NB4 (cell line): ENCODE measurements at regions not wholly inside any gene's neighbourhood (a gene's known extent, or its start where the extent isn't known, plus 50 kb on each side); places are given as distances from the start of the nearest gene placed in this dataset.
"Not testable (repeated sequence)": the region's sequence is repeated elsewhere in the genome, so short reads cannot be mapped to it uniquely, and the experiment has no call there.

Experiments
- DNase-seq: peaks from one replicate; pipeline ENCODE4 v3.0.0; 2010; ENCODE audit warnings: low read depth
- H3K4me3 ChIP-seq: one replicate; pipeline ENCODE4 v1.5.1; 2011; ENCODE audit warnings: mild to moderate bottlenecking, low read depth, low read length, moderate library complexity
- MYC ChIP-seq: IDR thresholded peaks from 2 replicates; pipeline ENCODE4 v1.6.1; 2011; ENCODE audit warnings: low read depth, low read length
- POLR2A ChIP-seq: IDR thresholded peaks from 2 replicates; pipeline ENCODE4 v1.6.1; 2011; ENCODE audit warnings: mild to moderate bottlenecking; ENCODE audit not compliant: insufficient read length; ENCODE audit errors: extremely low read depth
- TF ChIP-seq, protein P1 (sequence below): IDR thresholded peaks from 2 replicates; pipeline ENCODE4 v1.6.1; 2011; ENCODE audit warnings: low read depth, low read length
- TF ChIP-seq, protein P2 (sequence below): IDR thresholded peaks from one replicate; pipeline ENCODE4 v1.5.1; 2012; ENCODE audit warnings: low read depth, low read length

DNA sequence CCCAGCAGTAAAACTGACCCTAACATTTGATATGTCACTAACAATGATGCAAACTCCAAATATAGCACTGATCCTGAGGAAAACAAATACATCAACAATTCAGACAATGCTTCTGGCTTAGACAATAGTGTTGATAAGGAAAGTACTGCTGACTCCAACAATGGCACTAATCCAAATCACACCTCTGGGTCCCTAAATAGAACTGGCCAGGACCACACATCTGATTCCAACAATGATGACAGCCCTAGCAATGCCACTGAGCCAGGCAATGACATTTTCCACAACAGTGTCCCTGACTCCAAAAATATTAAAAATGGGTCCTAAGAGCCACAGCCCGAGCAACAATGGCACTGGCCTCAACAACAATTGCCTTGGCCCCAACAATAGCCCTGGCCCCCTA, 243.1 kb upstream of the APOOL start:
- TF ChIP-seq, protein P1, sequence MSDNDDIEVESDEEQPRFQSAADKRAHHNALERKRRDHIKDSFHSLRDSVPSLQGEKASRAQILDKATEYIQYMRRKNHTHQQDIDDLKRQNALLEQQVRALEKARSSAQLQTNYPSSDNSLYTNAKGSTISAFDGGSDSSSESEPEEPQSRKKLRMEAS: no peak
- TF ChIP-seq MYC: no peak
- no peak for TF ChIP-seq POLR2A
- TF ChIP-seq, protein P2, sequence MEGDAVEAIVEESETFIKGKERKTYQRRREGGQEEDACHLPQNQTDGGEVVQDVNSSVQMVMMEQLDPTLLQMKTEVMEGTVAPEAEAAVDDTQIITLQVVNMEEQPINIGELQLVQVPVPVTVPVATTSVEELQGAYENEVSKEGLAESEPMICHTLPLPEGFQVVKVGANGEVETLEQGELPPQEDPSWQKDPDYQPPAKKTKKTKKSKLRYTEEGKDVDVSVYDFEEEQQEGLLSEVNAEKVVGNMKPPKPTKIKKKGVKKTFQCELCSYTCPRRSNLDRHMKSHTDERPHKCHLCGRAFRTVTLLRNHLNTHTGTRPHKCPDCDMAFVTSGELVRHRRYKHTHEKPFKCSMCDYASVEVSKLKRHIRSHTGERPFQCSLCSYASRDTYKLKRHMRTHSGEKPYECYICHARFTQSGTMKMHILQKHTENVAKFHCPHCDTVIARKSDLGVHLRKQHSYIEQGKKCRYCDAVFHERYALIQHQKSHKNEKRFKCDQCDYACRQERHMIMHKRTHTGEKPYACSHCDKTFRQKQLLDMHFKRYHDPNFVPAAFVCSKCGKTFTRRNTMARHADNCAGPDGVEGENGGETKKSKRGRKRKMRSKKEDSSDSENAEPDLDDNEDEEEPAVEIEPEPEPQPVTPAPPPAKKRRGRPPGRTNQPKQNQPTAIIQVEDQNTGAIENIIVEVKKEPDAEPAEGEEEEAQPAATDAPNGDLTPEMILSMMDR: no peak
- no peak overlapping the region for H3K4me3 ChIP-seq
- DNase-seq: no peak

DNA sequence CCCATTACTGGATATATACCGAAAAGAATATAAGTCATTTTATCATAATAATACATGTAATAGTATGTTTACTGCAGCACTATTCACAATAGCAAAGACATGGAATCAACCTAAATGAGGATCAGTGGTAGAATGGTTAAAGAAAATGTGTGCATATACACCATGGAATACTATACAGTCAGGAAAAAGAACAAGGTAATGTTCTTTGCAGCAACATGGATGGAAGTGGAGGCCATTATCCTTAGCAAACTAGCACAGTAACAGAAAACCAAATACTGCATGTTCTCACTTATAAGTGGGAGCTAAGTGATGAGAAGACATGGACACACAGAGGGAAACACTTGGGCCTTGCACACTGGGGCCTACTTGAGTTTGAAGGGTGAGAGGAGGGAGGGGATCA, 207.4 kb upstream of the APOOL start:
- no peak overlapping the region for H3K4me3 ChIP-seq
- DNase-seq: no peak
- TF ChIP-seq, protein P1: no peak
- TF ChIP-seq MYC (no peak), POLR2A (no peak)
- TF ChIP-seq, protein P2: no peak

DNA sequence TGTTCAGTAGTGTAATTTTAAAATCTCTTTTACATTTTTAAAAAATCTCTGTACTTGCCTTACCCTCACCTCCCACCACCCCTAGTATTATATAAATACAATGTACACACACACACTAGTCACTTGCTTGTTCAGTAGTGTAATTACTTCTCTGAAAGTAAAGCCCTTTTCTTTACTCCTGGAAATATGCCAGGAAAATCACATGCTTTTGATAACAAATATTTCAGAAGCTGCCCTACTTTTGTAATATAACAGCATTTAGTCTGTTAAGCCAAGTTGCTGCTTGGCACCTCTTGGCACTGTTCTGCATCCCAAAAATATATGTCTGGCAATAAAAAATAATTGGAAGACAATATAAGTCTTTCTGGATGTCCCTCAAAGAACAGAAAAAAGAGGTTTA, 172.8 kb upstream of the APOOL start:
- DNase-seq: no peak
- no peak overlapping the region for H3K4me3 ChIP-seq
- TF ChIP-seq POLR2A: no peak
- no peak for TF ChIP-seq MYC
- TF ChIP-seq, protein P1: no peak
- TF ChIP-seq, protein P2: no peak

DNA sequence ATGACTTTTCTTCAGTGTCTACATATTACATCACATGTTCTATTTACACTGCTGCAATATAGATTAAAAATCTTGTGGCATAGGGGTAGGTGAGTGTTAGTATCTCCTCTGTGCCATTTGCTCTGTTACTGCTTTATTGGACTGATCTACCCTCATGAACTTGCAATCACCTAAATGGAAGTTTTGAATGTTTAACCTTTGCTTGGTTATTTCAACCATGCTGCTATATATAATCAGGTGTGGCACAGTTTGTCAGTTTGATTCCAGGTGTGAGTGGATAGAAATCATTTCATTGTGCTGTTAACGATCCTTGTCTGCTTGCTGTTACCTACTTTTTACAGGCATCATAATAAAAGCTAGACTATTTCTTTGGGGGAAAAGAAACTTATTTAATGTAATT, 157.1 kb upstream of the APOOL start:
- DNase-seq, H3K4me3 ChIP-seq: not testable (repeated sequence)

DNA sequence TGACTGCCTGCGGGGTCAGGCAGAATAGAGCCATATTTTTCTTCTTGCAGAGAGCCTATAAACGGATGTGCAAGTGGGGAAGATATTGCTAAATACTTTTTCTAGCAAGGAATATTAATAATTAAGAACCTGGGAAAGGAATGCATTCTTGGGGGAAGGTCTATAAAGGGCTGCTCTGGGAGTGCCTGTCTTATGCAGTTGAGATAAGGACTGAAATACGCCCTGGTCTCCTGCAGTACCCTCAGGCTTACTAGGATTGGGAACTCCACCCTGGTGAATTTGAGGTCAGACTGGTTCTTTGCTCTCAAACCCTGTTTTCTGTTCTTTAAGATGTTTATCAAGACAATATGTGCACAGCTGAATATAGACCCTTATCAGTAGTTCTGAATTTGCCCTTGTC, 152.5 kb upstream of the APOOL start:
- not testable (repeated sequence) for DNase-seq, H3K4me3 ChIP-seq

DNA sequence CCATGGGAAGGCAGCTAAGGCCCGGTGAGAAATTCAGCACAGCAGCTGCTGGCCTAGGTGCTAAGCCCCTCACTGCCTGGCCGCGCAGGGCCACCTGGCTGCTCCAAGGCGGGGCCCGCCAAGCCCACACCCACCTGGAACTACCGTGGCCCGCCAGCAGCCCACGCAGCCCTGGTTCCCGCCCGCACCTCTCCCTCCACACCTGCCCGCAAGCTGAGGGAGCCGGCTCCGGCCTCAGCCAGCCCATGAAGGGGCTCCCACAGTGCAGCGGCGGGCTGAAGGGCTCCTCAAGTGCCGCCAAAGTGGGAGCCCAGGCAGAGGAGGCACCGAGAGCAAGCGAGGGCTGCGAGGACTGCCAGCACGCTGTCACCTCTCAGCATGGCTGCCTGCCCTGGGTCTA, 146.9 kb upstream of the APOOL start:
- H3K4me3 ChIP-seq, DNase-seq: not testable (repeated sequence)

DNA sequence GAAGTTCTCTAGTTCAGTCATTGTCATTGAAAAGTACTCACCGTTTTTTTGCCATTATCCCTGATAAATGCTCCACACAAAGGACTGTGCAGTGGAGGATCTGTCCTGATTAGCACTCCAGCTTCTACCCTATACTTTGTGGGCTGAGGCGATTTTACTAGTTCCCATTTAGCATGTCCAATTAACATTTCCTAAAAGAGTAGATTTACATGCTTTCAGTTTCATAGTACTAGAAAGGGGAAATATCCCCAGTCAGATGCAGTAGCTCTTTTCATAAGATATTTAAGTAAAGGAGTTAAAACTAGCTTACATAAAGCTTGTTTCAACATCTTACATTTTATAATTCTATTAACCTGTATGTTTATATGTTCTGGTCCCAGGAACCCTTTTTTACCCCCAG, 144.9 kb upstream of the APOOL start:
- H3K4me3 ChIP-seq, DNase-seq: not testable (repeated sequence)

DNA sequence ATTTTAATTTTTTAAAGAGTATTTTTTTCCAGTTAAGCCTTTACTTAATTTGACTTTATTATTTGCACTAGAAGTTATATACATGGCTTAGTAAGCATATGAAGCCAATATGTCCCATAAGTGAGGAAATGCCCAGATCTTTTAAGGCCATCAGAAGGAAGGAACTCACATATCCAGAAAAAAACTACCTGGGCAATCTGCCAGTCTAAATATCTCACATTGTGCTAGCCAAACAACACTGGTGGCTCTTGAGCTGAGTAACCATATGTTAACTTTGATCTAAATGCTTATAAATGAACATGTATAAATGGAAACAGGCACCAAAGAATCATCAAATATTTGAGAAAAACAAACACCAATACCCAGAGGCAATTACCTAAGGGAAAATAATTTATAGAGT, 138.6 kb upstream of the APOOL start:
- no peak overlapping the region for H3K4me3 ChIP-seq
- no peak for DNase-seq
- TF ChIP-seq, protein P1: no peak
- TF ChIP-seq MYC (no peak), POLR2A (no peak)
- TF ChIP-seq, protein P2: no peak

DNA sequence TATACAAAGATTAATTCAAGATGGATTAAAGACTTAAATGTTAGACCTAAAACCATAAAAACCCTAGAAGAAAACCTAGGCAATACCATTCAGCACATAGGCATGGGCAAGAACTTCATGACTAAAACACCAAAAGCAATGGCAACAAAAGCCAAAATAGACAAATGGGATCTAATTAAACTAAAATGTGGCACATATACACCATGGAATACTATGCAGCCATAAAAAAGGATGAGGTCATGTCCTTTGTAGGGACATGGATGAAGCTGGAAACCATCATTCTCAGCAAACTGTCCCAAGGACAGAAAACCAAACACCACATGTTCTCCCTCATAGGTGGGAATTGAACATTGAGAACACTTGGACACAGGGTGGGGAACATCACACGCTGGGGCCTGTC, 133.4 kb upstream of the APOOL start:
- not testable (repeated sequence) for DNase-seq, H3K4me3 ChIP-seq

DNA sequence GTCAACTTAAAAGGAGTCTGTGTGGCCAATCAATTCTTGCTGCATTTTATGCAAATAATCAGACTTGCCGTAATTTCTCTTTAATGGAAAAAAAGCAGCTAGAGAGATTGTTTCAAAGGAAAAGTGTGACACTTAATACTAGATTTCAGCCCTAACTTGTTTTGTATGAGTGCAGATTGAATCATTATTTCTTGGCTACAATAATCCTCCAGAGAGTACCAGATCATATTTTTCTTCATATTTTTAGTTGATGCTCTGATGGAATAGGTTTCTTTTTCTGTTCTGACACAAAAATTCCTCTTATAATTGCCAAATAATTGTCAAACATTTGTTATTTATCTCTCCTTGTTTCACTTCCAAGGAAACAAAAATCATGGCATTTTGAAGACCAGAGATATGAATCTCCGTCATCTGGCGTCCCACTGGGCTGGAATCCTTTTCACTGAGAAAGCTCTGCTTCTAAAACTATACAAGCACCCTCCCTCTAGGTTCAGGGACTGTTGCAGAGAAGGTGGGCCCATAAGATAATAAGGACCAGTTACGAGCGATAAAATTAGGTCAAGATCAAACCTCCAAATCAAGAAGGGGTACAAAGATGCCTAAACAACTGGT, 131.4 kb upstream of the APOOL start:
- DNase-seq, H3K4me3 ChIP-seq: not testable (repeated sequence)
